Endodermal cell (in vitro differentiated cells): ENCODE measurements at regions not wholly inside any gene's neighbourhood (a gene's known extent, or its start where the extent isn't known, plus 50 kb on each side); places are given as distances from the start of the nearest gene placed in this dataset.
"Not testable (repeated sequence)": the region's sequence is repeated elsewhere in the genome, so short reads cannot be mapped to it uniquely, and the experiment has no call there.

Experiments
- DNase-seq: peaks from one replicate; pipeline ENCODE4 v3.0.0-alpha.2; 2017
- H3K27ac ChIP-seq: 2 replicates; pipeline ENCODE4 v1.5.1; 2013; ENCODE audit warnings: mild to moderate bottlenecking, low read depth, low read length, moderate library complexity
- H3K27me3 ChIP-seq: 2 replicates; pipeline ENCODE4 v1.6.1; 2013; ENCODE audit warnings: mild to moderate bottlenecking, low read length, moderate library complexity; ENCODE audit not compliant: insufficient read depth, control insufficient read depth, poor library complexity, severe bottlenecking
- H3K36me3 ChIP-seq: 2 replicates; pipeline ENCODE4 v1.7.0; 2013; ENCODE audit warnings: mild to moderate bottlenecking, low read length, moderate library complexity; ENCODE audit not compliant: control insufficient read depth, insufficient read depth
- H3K4me1 ChIP-seq: one replicate; pipeline ENCODE4 v1.7.0; 2013; ENCODE audit warnings: low read length; ENCODE audit not compliant: control insufficient read depth, insufficient read depth
- H3K4me3 ChIP-seq: 2 replicates; pipeline ENCODE4 v1.5.1; 2013; ENCODE audit warnings: mild to moderate bottlenecking, low read length, moderate library complexity
- H3K9ac ChIP-seq: 2 replicates; pipeline ENCODE4 v1.6.1; 2013; ENCODE audit warnings: mild to moderate bottlenecking, low read length, moderate library complexity; ENCODE audit not compliant: poor library complexity, severe bottlenecking; ENCODE audit errors: extremely low read depth
- H3K9me3 ChIP-seq: 2 replicates; pipeline ENCODE4 v1.6.1; 2013; ENCODE audit warnings: mild to moderate bottlenecking, low read length, moderate library complexity; ENCODE audit not compliant: control insufficient read depth
- H3K27ac Mint-ChIP-seq: 2 replicates; pipeline ENCODE4 v1.8.0; 2020; ENCODE audit warnings: mixed read lengths
- H3K27me3 Mint-ChIP-seq: 2 replicates; pipeline ENCODE4 v1.8.0; 2021; ENCODE audit warnings: mild to moderate bottlenecking, mixed read lengths; ENCODE audit not compliant: insufficient read depth
- H3K36me3 Mint-ChIP-seq: 2 replicates; pipeline ENCODE4 v1.8.0; 2020; ENCODE audit warnings: low read depth, mixed read lengths
- H3K4me1 Mint-ChIP-seq: 2 replicates; pipeline ENCODE4 v1.8.0; 2020; ENCODE audit warnings: mixed read lengths
- H3K4me3 Mint-ChIP-seq: 2 replicates; pipeline ENCODE4 v1.8.0; 2020; ENCODE audit warnings: mild to moderate bottlenecking, moderate library complexity, mixed read lengths
- H3K9me3 Mint-ChIP-seq: 2 replicates; pipeline ENCODE4 v1.8.0; 2020; ENCODE audit warnings: mild to moderate bottlenecking, mixed read lengths
- WGBS, 2 experiments: methylation state at CpG; one replicate each; pipeline versions ENCODE4 v1.1.5 to v1.1.7; 2013; ENCODE audit warnings: missing lambda C conversion rate in 2 of 2, mixed read lengths in 1 of 2; ENCODE audit not compliant: insufficient coverage in 1 of 2, insufficient read length in 1 of 2; 5-methylcytosine and 5-hydroxymethylcytosine counted together
- TF ChIP-seq, protein P1 (sequence below): fragments of 200-600 bp; sonication (generic); conservative IDR thresholded peaks from 2 replicates; pipeline ENCODE4 v1.5.0; 2021; ENCODE audit warnings: antibody characterized with exemption, mild to moderate bottlenecking

DNA sequence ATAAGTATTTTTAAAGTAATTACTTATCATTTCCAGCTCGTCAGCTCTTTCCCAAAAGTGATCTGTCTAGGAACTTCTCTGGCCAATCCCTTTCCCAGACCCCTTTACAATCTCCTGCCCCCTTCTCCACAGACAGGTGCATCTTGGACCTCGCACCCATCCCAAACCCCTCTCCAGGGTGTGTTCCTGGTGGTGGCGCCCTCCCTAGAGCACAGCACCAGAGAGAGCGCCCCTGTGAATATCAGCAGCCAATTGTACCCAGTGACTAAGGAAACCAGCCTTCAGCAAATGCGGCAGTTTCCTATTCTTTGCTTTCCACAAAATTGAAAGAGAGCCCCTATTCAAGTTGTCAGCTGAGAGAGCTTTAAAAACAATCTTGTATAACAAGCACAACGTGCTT lies 157.7 kb downstream of the RNASET2 start:
- Histone ChIP-seq H3K27ac (no peak overlapping the region), H3K27me3 (no peaks in the 10 kb centered on the region), H3K9me3 (no peaks in the 10 kb centered on the region), H3K4me1 (no peaks in the 10 kb centered on the region), H3K36me3 (no peaks in the 10 kb centered on the region), H3K9ac (no peak overlapping the region), H3K4me3 (no peak overlapping the region)
- Mint-ChIP-seq H3K9me3 (no peaks in the 10 kb centered on the region), H3K4me3 (no peak overlapping the region), H3K27me3 (no peaks in the 10 kb centered on the region), H3K4me1 (no peaks in the 10 kb centered on the region), H3K27ac (no peak overlapping the region), H3K36me3 (no peaks in the 10 kb centered on the region)
- TF ChIP-seq, protein P1, sequence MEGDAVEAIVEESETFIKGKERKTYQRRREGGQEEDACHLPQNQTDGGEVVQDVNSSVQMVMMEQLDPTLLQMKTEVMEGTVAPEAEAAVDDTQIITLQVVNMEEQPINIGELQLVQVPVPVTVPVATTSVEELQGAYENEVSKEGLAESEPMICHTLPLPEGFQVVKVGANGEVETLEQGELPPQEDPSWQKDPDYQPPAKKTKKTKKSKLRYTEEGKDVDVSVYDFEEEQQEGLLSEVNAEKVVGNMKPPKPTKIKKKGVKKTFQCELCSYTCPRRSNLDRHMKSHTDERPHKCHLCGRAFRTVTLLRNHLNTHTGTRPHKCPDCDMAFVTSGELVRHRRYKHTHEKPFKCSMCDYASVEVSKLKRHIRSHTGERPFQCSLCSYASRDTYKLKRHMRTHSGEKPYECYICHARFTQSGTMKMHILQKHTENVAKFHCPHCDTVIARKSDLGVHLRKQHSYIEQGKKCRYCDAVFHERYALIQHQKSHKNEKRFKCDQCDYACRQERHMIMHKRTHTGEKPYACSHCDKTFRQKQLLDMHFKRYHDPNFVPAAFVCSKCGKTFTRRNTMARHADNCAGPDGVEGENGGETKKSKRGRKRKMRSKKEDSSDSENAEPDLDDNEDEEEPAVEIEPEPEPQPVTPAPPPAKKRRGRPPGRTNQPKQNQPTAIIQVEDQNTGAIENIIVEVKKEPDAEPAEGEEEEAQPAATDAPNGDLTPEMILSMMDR: no peak
- DNase-seq: no peak
- WGBS, 2 experiments: 73 to 93% methylated on average over 4 to 6 of the region's 6 CpGs

DNA sequence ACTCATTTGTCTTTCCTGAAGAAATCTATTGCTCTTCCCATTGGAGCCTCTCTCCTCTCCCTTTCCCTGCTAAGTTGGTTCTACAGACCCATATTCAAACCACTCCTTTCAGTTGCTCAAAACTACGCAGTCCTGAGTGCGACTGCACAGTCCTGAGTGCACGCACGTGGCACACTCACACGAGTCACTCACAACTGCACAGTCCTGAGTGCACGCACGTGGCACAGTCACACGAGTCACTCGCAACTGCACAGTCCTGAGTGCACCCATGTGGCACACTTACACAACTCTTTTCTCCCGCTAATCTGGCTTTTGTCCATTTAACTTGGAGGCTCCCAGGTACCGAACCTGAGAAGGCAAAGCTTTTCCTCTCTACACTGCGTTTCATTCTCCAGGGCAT lies 159.7 kb downstream of the RNASET2 start:
- no peaks in the 10 kb centered on the region for H3K36me3 ChIP-seq
- DNase-seq: no peak
- H3K27ac Mint-ChIP-seq: no peak overlapping the region
- WGBS, 2 experiments: 95% methylated on average over 12 of the region's 12 CpGs
- H3K9ac ChIP-seq: no peak overlapping the region
- H3K4me1 ChIP-seq: no peaks in the 10 kb centered on the region
- H3K27ac ChIP-seq: no peak overlapping the region
- H3K9me3 ChIP-seq: no peaks in the 10 kb centered on the region
- H3K4me1 Mint-ChIP-seq: no peaks in the 10 kb centered on the region
- H3K9me3 Mint-ChIP-seq: peaks cover 2% of the 10 kb centered on the region
- no peak overlapping the region for H3K4me3 ChIP-seq
- H3K36me3 Mint-ChIP-seq: no peaks in the 10 kb centered on the region
- H3K4me3 Mint-ChIP-seq: no peak overlapping the region
- no peaks in the 10 kb centered on the region for H3K27me3 ChIP-seq
- no peaks in the 10 kb centered on the region for H3K27me3 Mint-ChIP-seq
- TF ChIP-seq, protein P1: no peak

DNA sequence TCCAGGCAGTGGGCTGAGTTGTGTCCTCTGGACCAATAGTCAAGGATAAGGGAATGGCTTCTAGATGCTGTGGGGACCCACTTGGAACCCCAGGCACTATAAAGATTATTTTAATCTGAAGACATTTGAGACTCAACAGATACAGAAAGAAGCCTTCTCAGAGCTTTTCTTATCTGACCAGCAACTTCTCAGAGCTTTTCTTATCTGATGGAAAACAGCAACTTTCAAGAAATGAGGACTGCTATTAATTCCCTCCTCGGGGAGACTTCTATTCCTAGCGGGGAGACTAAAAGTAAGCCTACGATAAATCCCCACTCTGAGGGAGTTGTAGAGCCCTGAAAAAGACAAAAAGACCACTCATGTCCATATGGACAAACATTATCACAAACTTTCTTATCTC lies 160.5 kb downstream of the RNASET2 start:
- H3K4me3 Mint-ChIP-seq: no peak overlapping the region
- Histone ChIP-seq H3K27ac (no peak overlapping the region), H3K4me3 (no peak overlapping the region), H3K27me3 (no peaks in the 10 kb centered on the region), H3K9me3 (no peaks in the 10 kb centered on the region), H3K4me1 (no peaks in the 10 kb centered on the region), H3K36me3 (no peaks in the 10 kb centered on the region), H3K9ac (no peak overlapping the region)
- WGBS, 2 experiments: 90 to 91% methylated on average over 3 of the region's 3 CpGs
- TF ChIP-seq, protein P1: no peak
- H3K4me1 Mint-ChIP-seq: no peaks in the 10 kb centered on the region
- no peak overlapping the region for H3K27ac Mint-ChIP-seq
- peaks cover 2% of the 10 kb centered on the region for H3K9me3 Mint-ChIP-seq
- no peaks in the 10 kb centered on the region for H3K27me3 Mint-ChIP-seq
- DNase-seq: no peak
- H3K36me3 Mint-ChIP-seq: no peaks in the 10 kb centered on the region

DNA sequence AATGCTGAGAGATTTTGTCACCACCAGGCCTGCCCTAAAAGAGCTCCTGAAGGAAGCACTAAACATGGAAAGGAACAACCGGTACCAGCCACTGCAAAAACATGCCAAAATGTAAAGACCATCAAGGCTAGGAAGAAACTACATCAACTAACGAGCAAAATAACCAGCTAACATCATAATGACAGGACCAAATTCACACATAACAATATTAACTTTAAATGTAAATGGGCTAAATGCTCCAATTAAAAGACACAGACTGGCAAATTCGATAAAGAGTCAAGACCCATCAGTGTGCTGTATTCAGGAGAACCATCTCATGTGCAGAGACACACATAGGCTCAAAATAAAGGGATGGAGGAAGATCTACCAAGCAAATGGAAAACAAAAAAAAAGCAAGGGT lies 163.8 kb upstream of the RPS6KA2 start:
- H3K9me3 Mint-ChIP-seq: peaks cover 26% of the 10 kb centered on the region
- not testable (repeated sequence) for H3K27me3 ChIP-seq, H3K4me1 Mint-ChIP-seq, H3K9ac ChIP-seq, H3K27ac ChIP-seq, H3K27me3 Mint-ChIP-seq, H3K36me3 Mint-ChIP-seq, H3K4me3 Mint-ChIP-seq, H3K27ac Mint-ChIP-seq, H3K4me1 ChIP-seq, DNase-seq, H3K4me3 ChIP-seq, H3K36me3 ChIP-seq, H3K9me3 ChIP-seq
- no CpG with 5 or more reads among the region's 3 CpGs for WGBS, 2 experiments

DNA sequence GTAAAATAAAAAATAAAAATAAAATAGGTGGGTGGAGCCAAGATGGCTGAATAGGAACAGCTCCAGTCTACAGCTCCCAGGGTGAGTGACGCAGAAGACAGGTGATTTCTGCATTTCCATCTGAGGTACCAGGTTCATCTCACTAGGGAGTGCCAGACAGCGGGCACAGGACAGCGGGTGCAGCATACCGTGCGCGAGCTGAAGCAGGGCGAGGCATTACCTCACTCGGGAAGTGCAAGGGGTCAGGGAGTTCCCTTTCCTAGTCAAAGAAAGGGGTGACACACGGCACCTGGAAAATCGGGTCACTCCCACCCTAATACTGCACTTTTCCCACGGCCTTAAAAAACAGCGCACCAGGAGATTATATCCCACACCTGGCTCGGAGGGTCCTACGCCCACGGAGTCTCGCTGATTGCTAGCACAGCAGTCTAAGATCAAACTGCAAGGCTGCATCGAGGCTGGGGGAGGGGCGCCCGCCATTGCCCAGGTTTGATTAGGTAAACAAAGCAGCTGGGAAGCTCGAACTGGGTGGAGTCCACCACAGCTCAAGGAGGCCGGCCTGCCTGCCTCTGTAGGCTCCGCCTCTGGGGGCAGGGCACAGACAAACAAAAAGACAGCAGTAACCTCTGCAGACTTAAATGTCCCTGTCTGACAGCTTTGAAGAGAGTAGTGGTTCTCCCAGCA lies 161.9 kb upstream of the RPS6KA2 start:
- not testable (repeated sequence) for H3K36me3 ChIP-seq, H3K9ac ChIP-seq, H3K27ac ChIP-seq, H3K4me1 ChIP-seq, H3K4me1 Mint-ChIP-seq, H3K9me3 ChIP-seq, DNase-seq, H3K36me3 Mint-ChIP-seq, H3K27ac Mint-ChIP-seq, H3K4me3 ChIP-seq, H3K27me3 Mint-ChIP-seq, H3K27me3 ChIP-seq, H3K4me3 Mint-ChIP-seq
- H3K9me3 Mint-ChIP-seq: peaks cover 26% of the 10 kb centered on the region
- 92 to 97% methylated on average over 9 to 22 of the region's 22 CpGs for WGBS, 2 experiments
